ENCODE measurements at regions not wholly inside any gene's neighbourhood (a gene's known extent, or its start where the extent isn't known, plus 50 kb on each side); places are given as distances from the start of the nearest gene placed in this dataset.

- Histone ChIP-seq H2BK12ac (ENCODE audit: low read length) (no peak overlapping the region), H3K4me1 (ENCODE audit: control insufficient read depth in 2 of 2, insufficient read depth in 1 of 2, low read depth in 1 of 2, low read length in 2 of 2) (no peaks in the 10 kb centered on the region), H3K9me3 (replicated peaks in 1 of 2; ENCODE audit: control insufficient read depth in 2 of 2, insufficient read depth in 1 of 2, low read depth in 1 of 2, low read length in 2 of 2) (peaks cover 4 to 7% of the 10 kb centered on the region in 2 donors), H3K4me3 (ENCODE audit: low read length in 2 of 2) (no peak overlapping the region), H3K9ac (ENCODE audit: low read depth, low read length, poor library complexity) (no peak overlapping the region), H3K4me2 (ENCODE audit: insufficient read depth, low read length, poor library complexity, severe bottlenecking) (no peak overlapping the region), H3K23ac (ENCODE audit: low read depth, low read length, poor library complexity) (no peak overlapping the region), H2AFZ (ENCODE audit: low read length) (no peak overlapping the region), H3K27ac (replicated peaks; ENCODE audit: low read length) (no peak overlapping the region), H2BK120ac (ENCODE audit: low read depth, low read length) (no peak overlapping the region), H2AK5ac (ENCODE audit: low read depth, low read length) (no peak overlapping the region), H3K27me3 (ENCODE audit: control insufficient read depth in 3 of 3, insufficient read depth in 3 of 3, low read depth in 1 of 3, low read length in 3 of 3) (no peaks in the 10 kb centered on the region), H3K4ac (ENCODE audit: low read length) (no peak overlapping the region), H3K18ac (ENCODE audit: low read length) (no peak overlapping the region), H4K8ac (ENCODE audit: low read depth, low read length) (no peak overlapping the region), H2BK15ac (ENCODE audit: low read length) (no peak overlapping the region), H3K79me1 (ENCODE audit: low read depth, low read length) (no peaks in the 10 kb centered on the region), H3K36me3 (replicated peaks in 1 of 2; ENCODE audit: control insufficient read depth in 2 of 2, insufficient read depth in 2 of 2, low read length in 2 of 2) (no peaks in the 10 kb centered on the region), H2BK5ac (ENCODE audit: low read length) (no peak overlapping the region), H4K91ac (ENCODE audit: low read depth, low read length, poor library complexity) (no peak overlapping the region), H3K14ac (ENCODE audit: low read length) (no peak overlapping the region)
- DNase-seq (ENCODE audit: low spot score), result no peak
Measured at GRCh38 chr7:116399819-116400218, 99.7 kb upstream of the CAV2 start.

DNA sequence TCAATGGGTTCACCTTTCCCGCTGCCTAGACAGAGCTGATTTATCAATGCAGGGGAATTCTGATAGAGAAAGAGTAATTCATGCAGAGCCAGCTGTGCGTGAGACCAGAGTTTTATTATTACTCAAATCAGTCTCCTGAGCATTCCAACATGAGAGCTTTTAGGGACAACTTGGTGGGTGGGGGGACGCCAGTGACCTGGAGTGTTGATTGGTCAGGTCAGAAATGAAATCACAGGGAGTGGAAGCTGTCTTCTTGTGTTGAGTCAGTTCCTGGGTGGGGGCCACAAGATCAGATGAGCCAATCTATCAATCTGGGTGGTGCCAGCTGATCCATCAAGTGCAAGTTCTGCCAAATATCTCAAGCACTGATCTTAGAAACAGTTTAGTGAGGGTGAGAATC is 99.0 kb upstream of the CAV2 start:
- H3K14ac ChIP-seq (ENCODE audit: low read length), result no peak overlapping the region
- no CpG with 5 or more reads among the region's 3 CpGs for WGBS, 2 donors (ENCODE audit: extremely low coverage in 2 of 2, insufficient read length in 2 of 2, insufficient replicate concordance in 1 of 2)
- H3K9me3 ChIP-seq (replicated peaks in 1 of 2; ENCODE audit: control insufficient read depth in 2 of 2, insufficient read depth in 1 of 2, low read depth in 1 of 2, low read length in 2 of 2), result peaks cover 4 to 7% of the 10 kb centered on the region in 2 donors
- H3K18ac ChIP-seq (ENCODE audit: low read length), result no peak overlapping the region
- H3K4me1 ChIP-seq (ENCODE audit: control insufficient read depth in 2 of 2, insufficient read depth in 1 of 2, low read depth in 1 of 2, low read length in 2 of 2), result no peaks in the 10 kb centered on the region
- no peak overlapping the region for H3K4me3 ChIP-seq (ENCODE audit: low read length in 2 of 2)
- H3K4ac ChIP-seq (ENCODE audit: low read length), result no peak overlapping the region
- H2BK15ac ChIP-seq (ENCODE audit: low read length), result no peak overlapping the region
- H4K91ac ChIP-seq (ENCODE audit: low read depth, low read length, poor library complexity), result no peak overlapping the region
- no peak overlapping the region for H2BK5ac ChIP-seq (ENCODE audit: low read length)
- H3K23ac ChIP-seq (ENCODE audit: low read depth, low read length, poor library complexity), result no peak overlapping the region
- no peak overlapping the region for H2BK120ac ChIP-seq (ENCODE audit: low read depth, low read length)
- no peak overlapping the region for H2AK5ac ChIP-seq (ENCODE audit: low read depth, low read length)
- no peak overlapping the region for H2AFZ ChIP-seq (ENCODE audit: low read length)
- no peak overlapping the region for H3K9ac ChIP-seq (ENCODE audit: low read depth, low read length, poor library complexity)
- no peaks in the 10 kb centered on the region for H3K36me3 ChIP-seq (replicated peaks in 1 of 2; ENCODE audit: control insufficient read depth in 2 of 2, insufficient read depth in 2 of 2, low read length in 2 of 2)
- DNase-seq (ENCODE audit: low spot score), result no peak
- H3K27ac ChIP-seq (replicated peaks; ENCODE audit: low read length), result no peak overlapping the region
- H4K8ac ChIP-seq (ENCODE audit: low read depth, low read length), result no peak overlapping the region
- no peak overlapping the region for H3K4me2 ChIP-seq (ENCODE audit: insufficient read depth, low read length, poor library complexity, severe bottlenecking)
- no peaks in the 10 kb centered on the region for H3K27me3 ChIP-seq (ENCODE audit: control insufficient read depth in 3 of 3, insufficient read depth in 3 of 3, low read depth in 1 of 3, low read length in 3 of 3)
- H2BK12ac ChIP-seq (ENCODE audit: low read length), result no peak overlapping the region
- no peaks in the 10 kb centered on the region for H3K79me1 ChIP-seq (ENCODE audit: low read depth, low read length)

DNA sequence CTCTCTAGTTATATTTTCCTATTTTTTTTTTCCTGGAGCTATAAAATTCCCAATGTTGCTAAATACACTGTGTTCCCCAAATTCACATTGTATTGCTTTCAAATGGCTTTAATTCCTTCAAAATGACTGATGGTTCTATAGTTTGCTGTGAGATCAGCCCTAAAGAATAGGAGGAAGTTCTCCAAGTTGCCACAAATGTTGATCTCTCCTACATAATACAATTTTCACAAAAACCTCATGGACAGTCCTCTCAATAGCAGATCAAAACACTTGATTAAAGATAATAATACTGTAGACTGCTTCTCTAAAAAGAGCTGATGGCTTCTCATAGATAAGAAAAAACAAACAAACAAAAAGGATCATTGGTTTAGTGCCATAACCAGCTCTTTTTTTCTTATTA is 97.8 kb upstream of the CAV2 start:
- no peak overlapping the region for H4K8ac ChIP-seq (ENCODE audit: low read depth, low read length)

DNA sequence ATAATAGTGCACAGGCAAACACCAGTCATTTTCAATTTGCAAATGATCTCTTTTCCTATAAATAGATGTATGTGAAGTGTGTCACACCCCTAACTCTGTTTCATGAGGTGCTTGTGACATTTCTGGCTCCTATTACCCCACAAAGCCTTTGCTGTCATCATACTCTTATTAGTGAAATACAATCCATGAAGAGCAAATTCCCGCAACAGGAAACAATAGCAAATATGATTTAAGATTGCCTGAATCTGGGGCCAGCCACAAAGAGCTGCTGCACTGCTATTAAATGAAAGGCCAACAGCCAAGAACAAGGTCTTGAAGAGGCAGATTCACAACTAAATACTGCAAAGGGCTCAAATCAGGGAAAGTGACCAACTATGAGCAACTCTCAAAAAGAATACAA is 96.3 kb upstream of the CAV2 start:
- Histone ChIP-seq H3K18ac (ENCODE audit: low read length) (no peak overlapping the region), H3K4me1 (ENCODE audit: control insufficient read depth in 2 of 2, insufficient read depth in 1 of 2, low read depth in 1 of 2, low read length in 2 of 2) (no peaks in the 10 kb centered on the region), H3K4ac (ENCODE audit: low read length) (no peak overlapping the region), H3K14ac (ENCODE audit: low read length) (no peak overlapping the region), H3K4me3 (ENCODE audit: low read length in 2 of 2) (no peak overlapping the region), H4K8ac (ENCODE audit: low read depth, low read length) (no peak overlapping the region), H3K36me3 (replicated peaks in 1 of 2; ENCODE audit: control insufficient read depth in 2 of 2, insufficient read depth in 2 of 2, low read length in 2 of 2) (no peaks in the 10 kb centered on the region), H3K27me3 (ENCODE audit: control insufficient read depth in 3 of 3, insufficient read depth in 3 of 3, low read depth in 1 of 3, low read length in 3 of 3) (no peaks in the 10 kb centered on the region), H2BK12ac (ENCODE audit: low read length) (no peak overlapping the region), H3K23ac (ENCODE audit: low read depth, low read length, poor library complexity) (no peak overlapping the region), H3K9me3 (replicated peaks in 1 of 2; ENCODE audit: control insufficient read depth in 2 of 2, insufficient read depth in 1 of 2, low read depth in 1 of 2, low read length in 2 of 2) (peaks cover 0 to under 1% of the 10 kb centered on the region in 2 donors), H4K91ac (ENCODE audit: low read depth, low read length, poor library complexity) (no peak overlapping the region), H2BK15ac (ENCODE audit: low read length) (no peak overlapping the region), H3K4me2 (ENCODE audit: insufficient read depth, low read length, poor library complexity, severe bottlenecking) (no peak overlapping the region), H2BK120ac (ENCODE audit: low read depth, low read length) (no peak overlapping the region), H2AFZ (ENCODE audit: low read length) (no peak overlapping the region), H2AK5ac (ENCODE audit: low read depth, low read length) (no peak overlapping the region), H3K9ac (ENCODE audit: low read depth, low read length, poor library complexity) (no peak overlapping the region), H2BK5ac (ENCODE audit: low read length) (no peak overlapping the region), H3K79me1 (ENCODE audit: low read depth, low read length) (no peaks in the 10 kb centered on the region), H3K27ac (replicated peaks; ENCODE audit: low read length) (no peak overlapping the region)
- no peak for DNase-seq (ENCODE audit: low spot score)
- WGBS, 2 donors (ENCODE audit: extremely low coverage in 2 of 2, insufficient read length in 2 of 2, insufficient replicate concordance in 1 of 2), result no CpG with 5 or more reads among the region's 1 CpG

More for the DNA sequence above, 97.8 kb upstream of the CAV2 start:
- no peaks in the 10 kb centered on the region for H3K79me1 ChIP-seq (ENCODE audit: low read depth, low read length)
- no peak overlapping the region for H4K91ac ChIP-seq (ENCODE audit: low read depth, low read length, poor library complexity)
- H3K9me3 ChIP-seq (replicated peaks in 1 of 2; ENCODE audit: control insufficient read depth in 2 of 2, insufficient read depth in 1 of 2, low read depth in 1 of 2, low read length in 2 of 2), result peaks cover 4 to 7% of the 10 kb centered on the region in 2 donors
- H3K18ac ChIP-seq (ENCODE audit: low read length), result no peak overlapping the region
- H3K27ac ChIP-seq (replicated peaks; ENCODE audit: low read length), result no peak overlapping the region
- H2BK15ac ChIP-seq (ENCODE audit: low read length), result no peak overlapping the region
- H3K23ac ChIP-seq (ENCODE audit: low read depth, low read length, poor library complexity), result no peak overlapping the region
- no peak overlapping the region for H3K4ac ChIP-seq (ENCODE audit: low read length)
- no peak overlapping the region for H3K14ac ChIP-seq (ENCODE audit: low read length)
- no peak overlapping the region for H2BK12ac ChIP-seq (ENCODE audit: low read length)
- no peak overlapping the region for H3K9ac ChIP-seq (ENCODE audit: low read depth, low read length, poor library complexity)
- no peak for DNase-seq (ENCODE audit: low spot score)
- H2AK5ac ChIP-seq (ENCODE audit: low read depth, low read length), result no peak overlapping the region
- no peak overlapping the region for H2AFZ ChIP-seq (ENCODE audit: low read length)
- H3K27me3 ChIP-seq (ENCODE audit: control insufficient read depth in 3 of 3, insufficient read depth in 3 of 3, low read depth in 1 of 3, low read length in 3 of 3), result no peaks in the 10 kb centered on the region
- H2BK5ac ChIP-seq (ENCODE audit: low read length), result no peak overlapping the region
- no peaks in the 10 kb centered on the region for H3K36me3 ChIP-seq (replicated peaks in 1 of 2; ENCODE audit: control insufficient read depth in 2 of 2, insufficient read depth in 2 of 2, low read length in 2 of 2)
- H3K4me3 ChIP-seq (ENCODE audit: low read length in 2 of 2), result no peak overlapping the region
- H2BK120ac ChIP-seq (ENCODE audit: low read depth, low read length), result no peak overlapping the region
- H3K4me1 ChIP-seq (ENCODE audit: control insufficient read depth in 2 of 2, insufficient read depth in 1 of 2, low read depth in 1 of 2, low read length in 2 of 2), result no peaks in the 10 kb centered on the region
- no peak overlapping the region for H3K4me2 ChIP-seq (ENCODE audit: insufficient read depth, low read length, poor library complexity, severe bottlenecking)

All from neuronal stem cell (in vitro differentiated cells).